ENCODE measurements at regions not wholly inside any gene's neighbourhood (a gene's known extent, or its start where the extent isn't known, plus 50 kb on each side); places are given as distances from the start of the nearest gene placed in this dataset.

DNA sequence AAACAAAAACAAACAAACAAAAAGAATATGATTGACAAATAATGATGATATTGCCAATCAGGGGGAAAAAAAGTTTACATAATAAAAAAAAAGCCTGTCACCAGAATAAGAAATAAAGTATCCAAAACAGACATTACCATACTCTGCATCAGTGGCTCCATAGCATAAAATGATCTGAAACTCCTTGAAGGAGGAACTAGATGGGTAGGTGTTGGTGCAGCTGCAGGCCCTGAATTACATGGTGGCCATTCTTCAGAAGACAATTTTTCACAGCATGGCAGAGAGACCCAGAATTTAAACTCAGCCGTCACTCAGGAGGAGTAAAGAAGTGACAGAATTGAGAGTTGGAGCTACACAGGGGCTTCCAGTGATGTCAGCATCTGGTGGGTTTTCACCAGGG is 60.2 kb downstream of the GLUL start:
- DNase-seq, result no peak
- no peak for ATAC-seq
- Histone ChIP-seq H3K27ac (no peak overlapping the region), H3K36me3 (no peaks in the 10 kb centered on the region), H3K9me3 (no peaks in the 10 kb centered on the region), H3K4me1 (peaks cover 0 to 6% (median 0%) of the 10 kb centered on the region in 12 donors), H3K4me3 (no peak overlapping the region), H3K27me3 (no peaks in the 10 kb centered on the region)
- WGBS, 4 donors, result 96 to 100% (median 99%) methylated on average over 1 of the region's 1 CpG
- intact Hi-C loops (cut with DNase I), result loop anchor here in 2 of 10 donors (5.0 kb wide), 1 partner anchor 61 kb away; the partner anchor contains the start of gene GLUL (in 2 of the 2)
- TF ChIP-seq, protein P1, sequence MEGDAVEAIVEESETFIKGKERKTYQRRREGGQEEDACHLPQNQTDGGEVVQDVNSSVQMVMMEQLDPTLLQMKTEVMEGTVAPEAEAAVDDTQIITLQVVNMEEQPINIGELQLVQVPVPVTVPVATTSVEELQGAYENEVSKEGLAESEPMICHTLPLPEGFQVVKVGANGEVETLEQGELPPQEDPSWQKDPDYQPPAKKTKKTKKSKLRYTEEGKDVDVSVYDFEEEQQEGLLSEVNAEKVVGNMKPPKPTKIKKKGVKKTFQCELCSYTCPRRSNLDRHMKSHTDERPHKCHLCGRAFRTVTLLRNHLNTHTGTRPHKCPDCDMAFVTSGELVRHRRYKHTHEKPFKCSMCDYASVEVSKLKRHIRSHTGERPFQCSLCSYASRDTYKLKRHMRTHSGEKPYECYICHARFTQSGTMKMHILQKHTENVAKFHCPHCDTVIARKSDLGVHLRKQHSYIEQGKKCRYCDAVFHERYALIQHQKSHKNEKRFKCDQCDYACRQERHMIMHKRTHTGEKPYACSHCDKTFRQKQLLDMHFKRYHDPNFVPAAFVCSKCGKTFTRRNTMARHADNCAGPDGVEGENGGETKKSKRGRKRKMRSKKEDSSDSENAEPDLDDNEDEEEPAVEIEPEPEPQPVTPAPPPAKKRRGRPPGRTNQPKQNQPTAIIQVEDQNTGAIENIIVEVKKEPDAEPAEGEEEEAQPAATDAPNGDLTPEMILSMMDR (IDR thresholded peaks at IDR 0.05), result no peak
- no peak for TF ChIP-seq POLR2A (IDR thresholded peaks at IDR 0.05)

- intact Hi-C loops (cut with DNase I), result loop anchor here in 2 of 10 donors (5.0 kb wide), 1 partner anchor 62 kb away; the partner anchor contains the start of gene GLUL (in 2 of the 2)
- Histone ChIP-seq H3K36me3 (no peaks in the 10 kb centered on the region), H3K27me3 (no peaks in the 10 kb centered on the region), H3K9me3 (no peaks in the 10 kb centered on the region), H3K27ac (no peak overlapping the region), H3K4me1 (no peaks in the 10 kb centered on the region), H3K4me3 (no peak overlapping the region)
- ATAC-seq (no peak), DNase-seq (no peak)
- TF ChIP-seq, protein P1 (IDR thresholded peaks at IDR 0.05), result no peak
- TF ChIP-seq POLR2A (IDR thresholded peaks at IDR 0.05), result no peak
Observed at GRCh38 chr1:182330303-182330702, 61.3 kb downstream of the GLUL start.

DNA sequence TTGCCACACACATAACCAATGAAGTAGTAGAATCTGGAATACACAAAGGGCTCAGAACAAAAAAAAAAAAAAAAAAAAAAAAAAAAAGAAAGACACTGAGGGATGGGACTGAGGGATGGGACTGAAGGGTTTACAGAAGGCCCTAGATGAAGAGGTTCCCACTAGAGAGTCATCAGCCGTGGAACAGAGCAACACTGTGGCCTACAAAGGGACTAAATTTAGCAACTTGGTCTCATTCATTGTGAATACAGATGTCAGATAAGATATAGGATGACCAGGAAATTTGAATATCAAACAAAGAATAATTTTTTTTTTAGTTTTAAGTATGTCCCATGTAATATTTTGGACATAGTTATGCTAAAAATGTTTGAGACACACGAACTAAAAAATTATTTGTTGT is 62.1 kb downstream of the GLUL start:
- DNase-seq, result no peak
- Histone ChIP-seq H3K36me3 (no peaks in the 10 kb centered on the region), H3K27ac (no peak overlapping the region), H3K4me3 (no peak overlapping the region), H3K9me3 (no peaks in the 10 kb centered on the region), H3K4me1 (no peaks in the 10 kb centered on the region), H3K27me3 (no peaks in the 10 kb centered on the region)
- ATAC-seq, result no peak
- intact Hi-C loops (cut with DNase I), result no loop called here
- WGBS, 4 donors, result 44 to 79% (median 54%) methylated on average over 2 of the region's 2 CpGs
- TF ChIP-seq, protein P1 (IDR thresholded peaks at IDR 0.05), result no peak
- TF ChIP-seq POLR2A (IDR thresholded peaks at IDR 0.05), result no peak

DNA sequence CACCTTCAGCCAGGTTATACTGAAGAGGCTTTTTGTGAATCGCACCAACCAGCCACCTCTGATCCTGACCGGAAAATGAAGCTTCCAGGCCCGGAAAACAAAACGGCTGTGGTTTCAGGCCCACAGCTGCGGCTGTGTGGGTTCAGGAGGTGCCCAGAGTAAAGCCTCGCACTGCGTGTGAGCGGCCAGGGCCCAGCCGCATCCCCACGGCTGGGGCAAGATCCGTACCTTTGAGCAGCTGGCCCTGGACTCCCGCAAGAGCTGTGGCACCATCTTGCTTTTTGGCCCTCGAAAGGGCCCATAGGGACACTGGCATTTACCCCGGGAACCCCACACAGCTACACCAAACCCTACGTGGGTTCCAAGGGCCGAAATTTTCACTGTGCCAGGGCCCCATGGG is 63.0 kb downstream of the GLUL start:
- Histone ChIP-seq H3K27ac (no peak overlapping the region), H3K4me3 (no peak overlapping the region), H3K27me3 (no peaks in the 10 kb centered on the region), H3K36me3 (no peaks in the 10 kb centered on the region), H3K9me3 (no peaks in the 10 kb centered on the region), H3K4me1 (no peaks in the 10 kb centered on the region)
- WGBS, 4 donors, result 91 to 98% (median 97%) methylated on average over 6 to 16 of the region's 16 CpGs
- TF ChIP-seq, protein P1 (IDR thresholded peaks at IDR 0.05), result no peak
- no peak for TF ChIP-seq POLR2A (IDR thresholded peaks at IDR 0.05)
- intact Hi-C loops (cut with DNase I), result no loop called here
- ATAC-seq (no peak), DNase-seq (no peak)

Data from heart left ventricle (tissue), 16 donors.